Mesenteric fat pad (tissue), 1 donor: ENCODE measurements at regions not wholly inside any gene's neighbourhood (a gene's known extent, or its start where the extent isn't known, plus 50 kb on each side); places are given as distances from the start of the nearest gene placed in this dataset.
"Not testable (repeated sequence)": the region's sequence is repeated elsewhere in the genome, so short reads cannot be mapped to it uniquely, and the experiment has no call there.

Source experiments
- DNase-seq: peaks from one replicate; pipeline ENCODE4 v3.0.0-alpha.2; 2020; ENCODE audit warnings: low spot score
- donor health status: DM: yes; HTN: yes; CAD: no.

DNA sequence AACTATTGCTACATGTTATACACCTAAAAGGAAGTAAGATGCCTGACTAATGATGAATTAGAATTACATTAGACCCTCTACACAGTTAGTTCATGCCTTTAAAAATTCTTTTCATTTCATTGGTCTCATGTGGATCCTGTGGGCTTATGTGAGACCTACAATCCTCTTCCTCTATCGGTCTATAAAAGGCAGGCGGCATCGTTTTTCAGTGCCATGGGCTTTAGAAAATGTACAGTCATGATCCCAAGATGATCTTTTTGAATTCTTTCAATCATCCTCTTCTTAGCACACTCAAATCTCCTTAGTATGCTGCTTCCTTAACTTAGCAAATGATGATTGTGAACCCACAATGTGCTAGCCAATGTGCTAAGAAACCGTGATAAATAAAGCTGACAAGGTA, 193.9 kb downstream of the ZNF608 start:
- no peak for DNase-seq

DNA sequence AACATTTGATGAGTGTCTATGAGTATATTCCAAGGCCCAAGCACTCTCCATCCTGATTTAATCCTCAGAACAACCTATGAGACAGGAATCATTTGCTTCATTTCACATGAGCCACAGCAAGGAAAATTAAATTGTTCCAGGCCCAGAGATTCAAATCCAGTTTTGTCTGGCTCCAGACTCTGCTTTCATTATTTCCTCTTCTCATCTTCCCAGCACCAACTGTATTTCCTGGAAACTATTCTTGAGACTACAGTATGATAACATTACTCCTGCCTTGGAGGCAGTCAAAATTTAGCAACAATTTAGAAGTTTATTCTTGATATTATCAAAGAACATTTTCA, 194.5 kb downstream of the ZNF608 start:
- no peak for DNase-seq

DNA sequence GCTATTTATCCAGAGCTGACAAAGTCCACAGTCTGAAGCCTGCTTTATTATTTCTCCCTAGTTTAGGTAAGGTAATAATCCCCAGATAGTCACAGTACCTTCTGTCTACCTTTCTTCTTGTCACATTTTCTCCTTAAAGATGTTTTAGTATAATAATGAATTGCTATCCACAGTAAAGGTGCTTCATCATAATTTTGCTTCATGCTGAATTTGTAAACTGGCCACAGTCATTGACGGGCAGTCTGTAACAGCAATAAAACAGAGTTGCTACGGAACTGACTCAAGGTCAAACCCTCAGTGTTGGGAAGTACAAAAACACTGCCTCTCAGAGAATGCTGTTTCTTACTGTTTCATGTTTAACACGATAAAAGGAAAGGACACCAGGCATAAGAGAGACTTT, 195.7 kb downstream of the ZNF608 start:
- no peak for DNase-seq

DNA sequence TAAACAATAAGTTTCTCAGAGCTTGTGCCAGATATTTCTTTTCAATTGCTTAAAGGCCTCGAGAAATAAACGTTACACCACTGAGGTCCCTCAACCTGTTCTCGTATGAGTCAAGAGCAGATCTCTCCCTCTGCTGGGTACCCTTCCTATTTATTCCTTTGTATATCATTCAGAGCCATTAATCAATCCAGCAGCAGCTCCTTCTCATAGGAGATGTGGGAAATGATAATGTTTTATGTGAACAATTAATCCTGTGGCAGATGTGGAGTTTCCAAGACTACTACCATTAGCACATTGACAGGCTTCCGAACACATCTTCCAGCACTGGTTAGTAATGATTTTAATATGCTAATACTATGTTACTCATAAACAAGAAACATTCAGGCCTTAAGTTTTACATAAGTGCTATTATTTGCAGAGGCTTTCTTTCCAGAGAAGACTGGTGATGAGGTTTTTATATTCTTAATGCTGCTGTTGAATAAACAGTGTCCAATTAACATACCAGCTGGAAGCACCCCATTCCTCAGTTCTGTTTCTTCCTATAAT, 196.5 kb downstream of the ZNF608 start:
- DNase-seq, result no peak

DNA sequence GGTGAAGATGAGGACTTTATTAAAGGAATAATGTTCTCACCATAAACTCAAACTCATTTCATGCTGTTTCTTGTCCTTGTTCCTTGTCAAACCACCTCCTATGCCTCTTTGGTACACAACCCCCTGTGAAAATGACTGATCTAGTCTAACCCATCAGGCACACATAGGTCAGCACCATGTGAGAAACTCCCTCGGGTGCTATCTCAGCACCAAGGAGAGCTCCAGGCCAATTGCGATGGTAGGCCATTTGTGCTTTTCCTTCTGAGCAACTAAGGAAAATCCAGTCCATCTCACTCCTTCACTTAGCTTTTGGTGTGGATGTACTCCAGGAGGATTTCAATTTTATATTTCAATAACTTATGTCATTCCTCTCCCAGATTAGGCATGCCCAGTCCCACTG, 199.8 kb downstream of the ZNF608 start:
- no peak for DNase-seq

DNA sequence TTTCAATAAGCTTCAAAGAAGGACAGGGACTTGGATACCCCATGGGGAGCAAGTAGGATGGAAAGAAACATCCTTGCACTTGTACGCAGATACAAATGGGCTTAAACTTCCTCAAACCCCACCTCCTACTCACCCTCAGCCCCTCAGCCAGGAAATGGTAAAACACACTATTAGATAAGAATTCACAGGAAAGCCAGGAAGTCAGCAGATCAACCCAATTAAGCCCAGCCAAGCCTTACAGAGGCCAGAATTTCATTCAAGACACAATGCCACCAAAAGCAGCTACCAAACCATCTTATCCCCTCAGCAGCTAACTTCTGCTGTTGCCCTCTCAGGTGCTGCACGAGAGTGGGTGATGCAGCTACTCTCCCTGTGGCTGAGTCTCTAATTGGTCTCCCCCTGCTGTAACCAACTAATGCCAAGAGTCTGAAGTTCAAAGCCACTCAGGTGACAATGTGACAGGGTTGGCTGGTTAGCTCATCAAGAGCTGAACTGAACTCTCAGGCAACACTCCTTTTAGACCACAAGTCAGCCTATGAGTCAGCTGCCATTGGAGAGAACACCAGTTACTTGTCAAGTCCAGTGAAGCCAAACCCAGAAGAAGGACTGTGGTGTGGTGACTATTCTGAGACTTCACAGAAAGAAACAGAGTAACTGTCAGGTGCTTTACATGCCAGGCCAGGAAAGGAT, 201.9 kb downstream of the ZNF608 start:
- DNase-seq, result no peak

DNA sequence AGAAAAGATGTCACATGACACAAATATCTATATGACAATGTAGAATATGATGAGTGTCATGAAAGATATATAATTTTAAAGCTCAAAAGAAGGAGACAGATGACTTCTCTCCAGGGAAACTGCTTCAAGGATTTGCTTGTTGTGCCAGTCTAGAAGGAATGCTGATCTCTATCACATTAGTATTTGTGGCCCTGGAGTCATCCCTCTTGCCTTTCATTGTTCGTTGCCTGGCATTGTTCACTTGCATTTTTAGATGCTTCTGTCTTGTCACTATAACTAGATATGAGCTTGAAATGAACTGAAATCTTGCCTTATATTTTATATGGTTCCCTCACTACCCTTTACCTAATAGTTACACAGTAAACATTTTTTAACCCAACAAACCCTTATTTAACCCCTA, 207.5 kb downstream of the ZNF608 start:
- no peak for DNase-seq

DNA sequence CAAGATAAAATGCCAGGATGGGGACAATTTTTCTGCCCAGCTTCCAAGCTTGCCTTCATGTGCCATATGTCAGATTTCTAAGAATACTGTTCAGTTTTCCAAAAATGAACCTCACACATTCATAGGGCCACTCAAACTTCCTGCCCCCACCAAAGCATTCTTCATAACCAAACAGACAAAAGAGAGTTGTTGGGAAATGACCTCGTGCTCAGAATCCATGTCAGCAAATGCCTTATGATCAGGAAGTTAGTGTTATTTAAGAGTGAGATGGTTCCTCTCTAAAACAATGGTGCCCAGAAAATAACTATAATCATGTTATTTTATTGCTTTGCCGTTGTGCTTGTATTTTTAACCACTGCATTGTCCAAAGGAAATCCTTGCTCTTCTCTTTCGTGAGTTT, 208.2 kb downstream of the ZNF608 start:
- no peak for DNase-seq

DNA sequence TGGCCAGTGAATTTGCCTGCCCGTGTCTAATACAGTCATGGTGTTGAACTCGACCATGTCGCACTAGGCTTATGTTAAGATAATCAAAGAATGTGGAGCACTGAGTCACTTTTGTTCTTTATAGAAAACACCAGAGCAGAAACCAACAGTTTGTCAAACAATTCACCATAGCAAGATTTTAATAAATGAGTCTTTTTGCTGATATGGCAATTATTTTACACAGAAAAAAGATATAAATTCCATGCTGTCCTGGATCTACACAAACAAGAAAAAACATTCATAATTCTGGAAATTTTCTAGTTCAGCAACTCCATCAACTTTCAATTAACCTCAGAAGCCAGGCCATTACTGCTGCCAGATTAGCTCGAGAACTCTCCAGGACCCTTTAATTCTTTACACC, 208.9 kb downstream of the ZNF608 start:
- DNase-seq, result no peak

DNA sequence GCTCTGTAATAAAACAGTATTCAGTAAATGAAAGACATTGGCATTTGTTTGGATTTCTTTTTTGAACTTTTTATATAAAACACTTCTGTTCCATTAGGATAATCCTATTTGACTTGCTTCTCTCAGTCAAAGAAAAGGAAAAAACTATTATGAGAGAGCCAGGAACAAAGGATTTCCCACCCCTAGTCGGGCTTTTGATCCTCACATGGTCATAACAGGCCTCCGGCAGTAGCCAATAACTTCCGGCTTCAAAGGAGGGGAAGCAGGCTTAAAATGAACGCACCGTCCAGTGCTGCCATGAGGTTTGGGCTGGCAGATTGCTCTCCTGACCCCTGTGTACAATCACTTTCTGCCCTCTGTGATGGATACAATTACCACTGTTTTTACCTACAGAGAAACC, 209.3 kb downstream of the ZNF608 start:
- no peak for DNase-seq

DNA sequence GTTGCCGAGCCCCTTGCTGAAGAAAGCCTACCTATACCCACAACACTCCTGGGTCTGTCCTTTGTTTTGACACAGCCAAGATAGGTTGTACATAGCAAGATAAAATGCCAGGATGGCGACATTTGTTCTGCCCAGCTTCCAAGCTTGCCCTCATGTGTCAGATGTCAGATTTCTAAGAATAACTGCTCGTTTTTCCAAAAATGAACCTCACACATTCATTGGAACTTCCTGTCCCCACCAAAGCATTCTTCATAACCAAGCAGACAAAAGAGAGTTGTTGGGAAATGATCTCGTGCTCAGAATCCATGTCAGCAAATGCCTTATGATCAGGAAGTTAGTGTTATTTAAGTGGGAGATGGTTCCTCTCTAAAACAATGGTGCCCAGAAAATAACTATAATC, 210.1 kb downstream of the ZNF608 start:
- no peak for DNase-seq

DNA sequence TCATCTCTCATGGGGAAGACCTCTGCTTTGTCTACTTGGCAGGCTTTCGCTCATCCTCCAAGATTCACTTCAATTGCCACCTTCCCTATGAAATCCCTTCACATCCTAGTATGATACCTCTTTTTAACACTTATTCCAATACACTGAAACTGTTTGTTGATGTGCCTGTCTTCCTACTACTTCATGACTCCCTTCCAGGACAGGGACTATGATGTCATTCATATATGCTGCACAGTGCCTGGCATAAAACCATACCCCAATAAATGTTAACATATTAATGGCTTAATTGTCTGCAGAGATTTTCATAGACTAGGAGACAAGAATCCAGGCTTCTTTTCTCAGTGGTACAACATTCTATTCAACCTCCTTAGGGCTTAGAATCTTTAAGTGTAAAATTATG, 215.5 kb downstream of the ZNF608 start:
- no peak for DNase-seq

DNA sequence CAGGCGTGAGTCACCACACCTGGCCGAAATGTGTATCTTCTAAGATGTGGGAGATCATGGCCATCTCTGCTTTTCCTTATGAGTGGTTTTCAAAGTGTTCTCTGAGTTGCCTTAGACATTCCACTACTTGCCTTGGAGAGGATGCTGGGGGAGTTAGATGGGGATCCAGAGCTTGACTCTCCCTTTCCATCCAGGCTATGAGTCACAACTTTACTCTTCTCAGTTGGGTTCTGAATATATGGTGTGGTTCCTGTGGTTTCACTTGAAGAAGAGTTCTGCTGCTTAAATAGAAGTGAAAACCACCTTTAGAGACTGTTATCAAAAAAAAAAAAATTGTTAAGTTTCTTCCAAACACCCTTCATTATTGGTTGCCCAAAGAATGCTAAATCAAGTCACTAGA, 217.6 kb downstream of the ZNF608 start:
- DNase-seq, result no peak

DNA sequence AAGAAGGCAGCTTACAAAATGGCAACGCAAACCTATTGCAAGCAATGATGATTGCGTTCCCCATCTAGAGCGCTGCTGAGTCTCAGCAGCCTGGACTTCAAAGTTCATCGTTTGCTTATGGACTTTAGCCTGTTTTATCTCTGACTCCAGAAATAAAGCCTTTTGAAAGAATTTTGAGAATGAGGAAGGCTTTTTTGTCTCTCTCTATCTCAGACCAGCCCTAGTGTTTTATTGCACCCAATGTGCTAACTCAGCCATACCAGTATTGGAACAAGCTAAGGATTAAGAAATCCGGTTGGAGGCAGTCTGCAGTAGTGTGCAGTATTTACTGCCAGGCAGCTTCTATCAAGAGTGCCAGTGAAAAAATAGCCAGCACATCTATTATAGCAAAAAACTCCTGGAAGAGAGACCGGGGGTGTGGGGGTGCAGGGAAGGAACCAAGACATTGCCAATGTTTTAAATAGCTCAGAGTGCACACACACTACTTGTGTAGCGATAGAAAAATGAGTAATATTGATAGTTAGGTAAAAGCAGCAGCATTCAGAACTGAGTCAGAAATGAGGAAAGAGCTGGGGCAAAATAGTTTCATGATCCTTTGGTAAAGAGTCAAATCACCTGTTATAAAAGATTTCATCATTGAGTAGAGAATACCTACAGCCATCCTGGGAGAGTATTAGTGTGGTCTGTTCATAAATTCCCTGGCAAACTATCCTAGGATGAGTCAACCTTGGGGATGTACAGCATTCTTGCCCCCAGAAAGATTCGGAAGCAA, 219.0 kb downstream of the ZNF608 start:
- no peak for DNase-seq

DNA sequence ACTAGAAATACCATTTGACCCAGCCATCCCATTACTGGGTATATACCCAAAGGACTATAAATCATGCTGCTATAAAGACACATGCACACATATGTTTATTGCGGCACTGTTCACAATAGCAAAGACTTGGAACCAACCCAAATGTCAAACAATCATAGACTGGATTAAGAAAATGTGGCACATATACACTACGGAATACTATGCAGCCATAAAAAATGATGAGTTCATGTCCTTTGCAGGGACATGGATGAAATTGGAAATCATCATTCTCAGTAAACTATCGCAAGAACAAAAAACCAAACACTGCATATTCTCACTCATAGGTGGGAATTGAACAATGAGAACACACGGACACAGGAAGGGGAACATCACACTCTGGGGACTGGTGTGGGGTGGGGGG, 220.4 kb downstream of the ZNF608 start:
- DNase-seq, result not testable (repeated sequence)

DNA sequence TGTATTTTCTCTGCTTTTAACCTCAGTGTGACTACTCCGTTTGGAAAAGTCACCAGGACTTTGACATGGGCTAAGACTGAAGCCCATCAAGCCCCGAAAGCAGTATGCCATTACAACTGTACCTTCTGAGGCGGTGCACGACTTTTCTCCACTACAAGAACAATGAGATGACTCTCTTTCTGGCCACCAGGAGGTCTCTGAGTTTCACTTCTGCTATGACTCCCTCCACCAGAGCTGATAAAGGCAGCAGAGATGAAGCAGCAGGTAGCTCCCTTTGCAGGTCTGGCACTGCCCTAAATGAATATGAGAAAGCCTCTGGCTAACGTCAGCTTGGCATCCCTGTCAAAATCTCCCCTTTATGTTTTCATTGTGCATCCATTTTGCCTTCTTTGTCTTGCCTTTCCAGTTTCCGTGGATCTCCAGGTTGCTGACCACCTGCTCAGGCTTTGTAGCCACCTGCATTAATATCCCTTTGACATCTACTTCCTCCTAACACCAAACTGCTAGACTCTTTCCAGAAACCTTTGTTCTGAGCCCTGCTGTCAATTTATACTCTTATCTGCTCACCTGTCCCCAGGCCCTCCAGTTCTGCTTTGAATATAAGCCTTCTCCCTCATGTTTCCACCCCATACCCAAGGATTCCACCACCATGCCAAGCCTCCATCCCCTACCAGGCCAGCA, 221.7 kb downstream of the ZNF608 start:
- no peak for DNase-seq

DNA sequence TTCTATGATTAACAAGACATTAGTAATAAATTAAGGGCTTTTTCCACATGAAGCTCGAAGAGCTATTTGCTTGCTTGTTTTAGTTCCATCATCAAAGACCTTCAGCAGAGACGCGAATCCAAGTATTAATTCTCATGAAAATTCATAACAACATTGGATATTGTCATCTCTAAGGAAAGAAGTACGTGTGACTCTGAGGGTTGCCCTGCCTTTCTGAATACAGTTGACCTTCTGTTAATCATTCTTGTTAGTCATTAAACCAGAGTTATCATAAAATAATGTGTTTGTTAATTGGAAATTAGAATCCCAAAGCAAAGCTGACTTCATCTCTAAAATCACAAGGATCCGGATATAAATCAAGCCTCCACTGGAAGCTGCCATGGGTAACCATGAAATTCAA, 222.5 kb downstream of the ZNF608 start:
- DNase-seq, result no peak

DNA sequence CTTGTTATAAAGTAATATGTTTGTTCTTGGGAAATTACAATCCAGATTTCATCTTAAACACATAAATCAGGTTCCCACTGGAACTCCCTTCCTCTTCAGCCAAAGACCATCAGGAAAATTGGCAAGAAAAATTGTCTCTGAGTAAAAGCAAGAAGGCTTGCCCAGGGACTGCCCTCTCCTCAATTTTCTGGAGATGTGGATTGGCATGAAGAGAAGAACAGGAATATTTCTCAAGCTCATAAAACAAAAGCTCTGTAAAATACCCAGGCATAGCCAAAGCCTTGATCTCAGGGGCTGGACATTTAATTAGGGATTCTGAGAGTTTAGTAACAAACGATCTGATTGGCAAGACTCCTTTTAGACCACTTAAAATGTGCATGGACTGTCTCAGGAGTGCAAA, 223.4 kb downstream of the ZNF608 start:
- DNase-seq, result no peak

DNA sequence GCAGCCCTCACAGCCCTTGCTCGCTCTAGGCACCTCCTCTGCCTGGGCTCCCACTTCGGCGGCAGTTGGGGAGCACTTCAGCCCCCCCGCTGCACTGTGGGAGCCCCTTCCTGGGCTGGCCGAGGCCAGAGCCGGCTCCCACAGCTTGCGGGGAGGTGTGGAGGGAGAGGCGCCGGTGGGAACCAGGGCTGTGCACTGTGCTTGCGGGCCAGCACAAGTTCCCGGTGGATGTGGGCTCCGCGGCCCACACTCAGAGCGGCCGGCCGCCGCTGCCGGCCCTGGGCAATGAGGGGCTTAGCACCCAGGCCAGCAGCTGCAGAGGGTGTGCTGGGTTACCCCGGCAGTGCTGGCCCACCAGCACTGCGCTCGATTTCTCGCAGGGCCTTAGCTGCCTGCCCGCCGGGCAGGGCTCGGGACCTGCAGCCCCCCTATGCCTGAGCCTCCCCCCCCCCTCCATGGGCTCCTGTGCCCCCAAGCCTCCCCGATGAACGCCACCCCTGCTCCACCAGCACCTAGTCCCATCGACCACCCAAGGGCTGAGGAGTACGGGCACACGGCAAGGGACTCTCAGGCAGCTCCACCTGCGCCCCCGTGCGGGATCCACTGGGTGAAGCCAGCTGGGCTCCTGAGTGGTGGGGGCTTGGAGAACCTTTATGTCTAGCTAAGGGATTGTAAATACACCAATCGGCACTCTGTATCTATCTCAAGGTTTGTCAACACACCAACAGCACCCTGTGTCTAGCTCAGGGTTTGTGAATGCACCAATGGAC, 224.8 kb downstream of the ZNF608 start:
- no peak for DNase-seq

DNA sequence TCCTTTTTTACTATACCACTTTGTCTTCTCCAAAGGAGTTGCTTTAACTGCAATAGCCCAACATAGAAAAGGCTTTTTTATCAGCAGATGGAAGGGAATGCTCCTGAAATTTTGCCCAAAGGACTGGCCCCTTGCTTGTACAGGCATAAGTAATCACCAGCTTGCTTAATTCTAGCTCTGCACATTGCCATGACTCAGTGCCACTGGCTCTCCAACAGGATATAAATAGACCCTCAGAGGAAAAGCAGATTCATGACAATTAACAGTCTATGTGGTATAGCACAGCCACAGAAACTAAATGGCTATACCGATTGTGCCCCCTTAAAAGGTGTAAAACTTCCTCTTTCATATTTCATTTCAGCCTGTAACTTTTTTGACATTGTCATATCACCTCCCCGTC, 227.0 kb downstream of the ZNF608 start:
- no peak for DNase-seq

DNA sequence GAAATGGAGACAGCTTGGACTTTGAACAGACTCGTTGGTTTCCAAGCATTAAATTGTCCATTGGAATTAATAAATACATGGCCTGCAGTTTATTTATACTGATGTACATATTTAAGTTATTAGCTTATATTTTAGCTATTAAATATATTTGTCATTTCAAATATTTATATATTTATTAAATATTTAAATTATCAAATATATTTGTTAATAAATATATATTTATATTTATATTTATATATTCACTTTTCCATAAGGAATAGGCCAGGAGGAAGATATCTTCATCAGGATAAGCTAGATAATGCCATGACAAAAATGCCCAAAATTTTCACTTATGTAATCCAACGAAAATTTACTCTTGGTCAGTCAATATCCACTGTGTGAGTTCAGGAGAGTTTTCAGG, 229.9 kb downstream of the ZNF608 start:
- no peak for DNase-seq
